K562 (cell line): ENCODE measurements at regions not wholly inside any gene's neighbourhood (a gene's known extent, or its start where the extent isn't known, plus 50 kb on each side); places are given as distances from the start of the nearest gene placed in this dataset.
A peak's percentile ranks its signal among the peaks of the same experiment; 100 is the strongest.

ENCODE experiments used
- ATAC-seq: fragments of 200-7000 bp; cut with Tn5 transposase; 3 replicates; pipeline ENCODE4 v1.9.1; 2020; ENCODE audit warnings: moderate library complexity
- BruUV-seq: library from RNA; stranded (reverse); fragments of 400-500 nt; replicated peaks from 2 replicates; lab custom pipeline; 2021; lab: Mats Ljungman, UMichigan
- CTCF ChIA-PET: fragments of 300-600 bp; formaldehyde crosslinking; extraction: SDS; loops from one replicate; lab custom pipeline; 2021; ENCODE audit warnings: low intra/inter-chr PET ratio; lab: Yijun Ruan, JAX
- POLR2A ChIA-PET: fragments of 300-600, 350-650 bp; sonication (Branson Sonifier 250); formaldehyde crosslinking; extraction: SDS; loops from one replicate; lab custom pipeline; 2021; ENCODE audit warnings: antibody characterized with exemption, inconsistent platforms; lab: Yijun Ruan, JAX
- DNase-seq, 4 experiments: peaks; one replicate each; pipeline versions ENCODE4 v3.0.0 to v3.0.0-alpha.2; 2011 to 2018; ENCODE audit warnings: low spot score in 3 of 4, mixed read lengths in 3 of 4; ENCODE audit errors: extremely low read depth in 1 of 4
- FAIRE-seq: peaks from 2 replicates; lab custom pipeline; 2011; peaks lifted over from hg19 to GRCh38; lab: Jason Lieb, UNC
- H2AFZ ChIP-seq: 2 replicates; pipeline ENCODE4 v1.6.0; 2011; ENCODE audit warnings: low read depth, low read length, control low read depth, inconsistent platforms
- H3K27ac ChIP-seq: fragments of 200-600 bp; 3 replicates; pipeline ENCODE4 v1.8.0; 2011; ENCODE audit warnings: low read depth, mild to moderate bottlenecking, control low read depth, inconsistent platforms, low read length, moderate library complexity, mixed read lengths; ENCODE audit errors: extremely low read depth
- H3K27me3 ChIP-seq, 2 experiments: fragments of 300-600 bp in 1 of 2; 2 replicates in 1 of 2; 3 replicates in 1 of 2; pipeline versions ENCODE4 v1.6.0 to v1.8.0; 2011; ENCODE audit warnings: inconsistent platforms in 2 of 2, low read length in 2 of 2, mild to moderate bottlenecking in 1 of 2, mixed read lengths in 1 of 2, moderate library complexity in 1 of 2; ENCODE audit not compliant: control insufficient read depth in 2 of 2, insufficient read depth in 2 of 2
- H3K36me3 ChIP-seq: fragments of 300-600 bp; 3 replicates; pipeline ENCODE4 v1.8.0; 2011; ENCODE audit warnings: mild to moderate bottlenecking, low read length, inconsistent platforms; ENCODE audit not compliant: control insufficient read depth, insufficient read depth
- H3K4me1 ChIP-seq, 2 experiments: fragments of 200-600 bp in 1 of 2; replicated peaks in 1 of 2; 2 replicates in 1 of 2; 3 replicates in 1 of 2; pipeline versions ENCODE4 v1.5.1 to v1.8.0; 2011; ENCODE audit warnings: inconsistent platforms in 2 of 2, low read length in 2 of 2, mild to moderate bottlenecking in 1 of 2, mixed read lengths in 1 of 2, moderate library complexity in 1 of 2; ENCODE audit not compliant: control insufficient read depth in 2 of 2, insufficient read depth in 2 of 2
- H3K4me2 ChIP-seq: 2 replicates; pipeline ENCODE4 v1.6.1; 2011; ENCODE audit warnings: low read length, control low read depth, inconsistent platforms, mixed read lengths; ENCODE audit not compliant: insufficient read depth
- H3K4me3 ChIP-seq: fragments of 200-600 bp; sonication (generic), shearing (Covaris generic); 2 replicates; pipeline ENCODE4 v1.5.1; 2016; ENCODE audit warnings: control low read depth, inconsistent platforms
- H3K79me2 ChIP-seq: fragments of 200-600 bp; 3 replicates; pipeline ENCODE4 v1.8.0; 2011; ENCODE audit warnings: low read length, inconsistent platforms; ENCODE audit not compliant: control insufficient read depth, insufficient read depth
- H3K9ac ChIP-seq, 2 experiments: 2 replicates each; pipeline versions ENCODE4 v1.6.0 to v1.6.1; 2011; ENCODE audit warnings: low read depth in 2 of 2, low read length in 2 of 2, control low read depth in 1 of 2, inconsistent platforms in 1 of 2, mild to moderate bottlenecking in 1 of 2, mixed read lengths in 1 of 2; ENCODE audit not compliant: insufficient read depth in 1 of 2
- H3K9me1 ChIP-seq: one replicate; pipeline ENCODE4 v1.6.0; 2011; ENCODE audit warnings: inconsistent platforms, mild to moderate bottlenecking, low read length, moderate library complexity; ENCODE audit not compliant: control insufficient read depth, insufficient read depth
- H3K9me3 ChIP-seq: replicated peaks from 2 replicates; pipeline ENCODE4 v1.5.1; 2011; ENCODE audit warnings: low read depth, low read length, inconsistent platforms; ENCODE audit not compliant: control insufficient read depth, insufficient read depth
- H4K20me1 ChIP-seq: replicated peaks from 2 replicates; pipeline ENCODE4 v1.6.1; 2011; ENCODE audit warnings: low read length, inconsistent platforms, mixed read lengths; ENCODE audit not compliant: control insufficient read depth, insufficient read depth
- ADNP ChIP-seq: fragments of 200-800 bp; sonication (Bioruptor generic); IDR thresholded peaks from 2 replicates; pipeline ENCODE4 v1.6.1; 2016; ENCODE audit warnings: missing genetic modification characterization, missing compliant biosample characterization
- BDP1 ChIP-seq: IDR thresholded peaks from 3 replicates; pipeline ENCODE4 v1.6.1; 2011; ENCODE audit not compliant: insufficient read length, insufficient read depth
- CEBPG ChIP-seq, 3 experiments: fragments of 200-800 bp in 1 of 3; sonication (Bioruptor generic) in 1 of 3; sonication (generic) in 1 of 3; formaldehyde crosslinking in 1 of 3; IDR thresholded peaks in 2 of 3; conservative IDR thresholded peaks in 1 of 3; 2 replicates each; pipeline versions ENCODE4 v1.6.1 to v1.8.0; 2016 to 2022; ENCODE audit warnings: missing compliant biosample characterization in 2 of 3, missing genetic modification characterization in 2 of 3, mild to moderate bottlenecking in 1 of 3, missing genetic modification reagents in 1 of 3
- ETV1 ChIP-seq: fragments of 450-650 bp; conservative IDR thresholded peaks from 2 replicates; pipeline ENCODE4 v1.6.1; 2016; ENCODE audit warnings: missing genetic modification characterization, control low read depth, low read depth, missing compliant biosample characterization
- GTF2E2 ChIP-seq: fragments of 200-800 bp; sonication (Bioruptor generic); IDR thresholded peaks from 2 replicates; pipeline ENCODE4 v1.6.1; 2016; ENCODE audit warnings: missing genetic modification characterization, missing compliant biosample characterization
- HNRNPLL ChIP-seq: fragments of 200-400 bp; formaldehyde crosslinking; IDR thresholded peaks from 2 replicates; pipeline ENCODE4 v1.6.1; 2017; ENCODE audit warnings: low read length, low read depth, mild to moderate bottlenecking; ENCODE audit not compliant: poor library complexity, severe bottlenecking
- SAP30 ChIP-seq: fragments of 200-600 bp; sonication (generic); IDR thresholded peaks from 2 replicates; pipeline ENCODE4 v1.6.1; 2012; ENCODE audit warnings: borderline replicate concordance, low read depth, mild to moderate bottlenecking, moderate library complexity, low read length, control low read depth, inconsistent platforms; ENCODE audit not compliant: insufficient read depth, poor library complexity, severe bottlenecking
- SMC3 ChIP-seq: conservative IDR thresholded peaks from 2 replicates; pipeline ENCODE4 v1.6.1; 2011; ENCODE audit warnings: low read depth, low read length, improper control_type of control experiment; ENCODE audit not compliant: insufficient read depth
- WGBS: fragments of 100-300 bp; shearing (Covaris generic); methylation state at CpG from one replicate; pipeline ENCODE4 v1.1.6; 2016; ENCODE audit warnings: low coverage, mixed read lengths; ENCODE audit not compliant: insufficient coverage; ENCODE audit errors: missing lambda C conversion rate; 5-methylcytosine and 5-hydroxymethylcytosine counted together
- in situ Hi-C: fragments of 300-500 bp; cut with MboI; formaldehyde crosslinking; loops from 4 replicates; pipeline ENCODE4 v1.15.0; 2018; ENCODE audit warnings: inconsistent platforms, mixed read lengths
- intact Hi-C: fragments of 100-400 bp; cut with micrococcal nuclease; formaldehyde crosslinking; loops from 2 replicates; pipeline ENCODE4 v1.14.2; 2022

DNA sequence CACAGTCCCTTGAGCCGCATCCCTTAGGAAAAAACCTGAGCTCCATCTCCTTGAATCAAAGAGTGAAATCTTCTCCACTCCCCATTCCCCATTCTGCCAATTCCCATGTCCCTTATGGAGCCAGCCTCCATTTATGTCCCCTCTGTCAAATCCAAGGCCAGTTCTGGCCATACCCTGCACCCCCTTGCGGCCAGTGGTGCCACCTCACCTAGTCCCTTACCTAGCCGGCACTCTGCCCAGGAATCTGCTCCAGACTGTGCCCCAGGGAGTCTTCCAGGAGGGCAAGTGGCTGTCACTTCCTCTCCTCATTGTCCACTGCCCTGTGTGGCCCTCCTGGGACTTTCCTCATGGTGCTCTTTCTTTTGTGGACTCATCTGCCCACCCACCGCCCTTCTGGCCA is 195.4 kb upstream of the RMP24 start (continued):
- no peak for TF ChIP-seq SAP30
- TF ChIP-seq GTF2E2 = no peak
- TF ChIP-seq SMC3 = peak; percentile 34; the same call in 1 of the 2 replicates

DNA sequence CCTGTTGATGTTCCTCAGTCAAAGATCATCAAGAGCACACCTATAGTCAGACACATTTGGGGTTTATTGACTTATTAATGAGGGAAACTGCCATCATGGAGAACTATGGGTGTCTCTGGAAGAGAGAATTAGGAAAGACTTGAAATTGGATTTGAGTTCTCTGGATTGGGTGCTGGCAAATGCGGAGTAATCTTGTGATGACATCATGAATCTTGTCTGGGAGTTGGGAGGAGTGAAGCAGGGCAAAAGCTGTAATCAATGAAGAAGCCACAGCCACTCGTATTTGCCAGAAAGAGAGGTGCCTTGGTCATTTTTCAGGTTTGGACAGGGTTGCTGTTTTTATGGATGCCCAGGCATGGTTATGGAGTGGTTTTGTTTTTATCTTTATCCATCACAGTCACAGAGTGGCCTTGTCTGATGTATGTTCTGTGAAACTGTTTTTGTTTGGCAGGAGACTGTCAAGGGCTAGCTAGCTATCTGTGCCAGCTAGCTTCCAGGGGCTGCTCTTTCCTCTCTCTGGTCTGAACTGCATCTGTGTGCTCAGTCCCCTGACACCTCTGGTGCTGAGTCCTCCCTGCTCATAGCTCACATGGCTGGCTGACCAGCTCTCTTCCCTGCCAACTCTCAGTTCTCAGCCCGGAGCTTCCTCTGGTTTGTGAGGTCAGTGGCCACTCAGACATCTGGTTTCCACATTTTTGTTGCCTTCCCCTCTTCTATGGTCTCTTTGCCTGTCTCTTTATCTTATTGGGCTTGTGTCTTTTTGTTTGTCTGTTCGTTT is 193.4 kb upstream of the RMP24 start:
- Histone ChIP-seq H3K79me2 (no peaks in the 10 kb centered on the region), H3K9ac (no peak overlapping the region), H3K9me3 (no peaks in the 10 kb centered on the region), H2AFZ (no peak overlapping the region), H3K4me2 (no peak overlapping the region), H4K20me1 (no peaks in the 10 kb centered on the region; the same call in 1 of the 2 replicates), H3K27me3 (peaks cover 2 to 3% of the 10 kb centered on the region in 2 experiments; a peak in 2 of 5 replicates), H3K4me1 (no peaks in the 10 kb centered on the region), H3K4me3 (no peak overlapping the region), H3K27ac (no peak overlapping the region), H3K36me3 (no peaks in the 10 kb centered on the region), H3K9me1 (no peaks in the 10 kb centered on the region)
- DNase-seq (no peak), ATAC-seq (no peak), FAIRE-seq (no peak)
- in situ Hi-C loops (no loop called here), intact Hi-C loops (no loop called here)
- no TSS peak for BruUV-seq
- ChIA-PET CTCF (no interaction called here), POLR2A (interaction anchor here (0.6 kb wide), 1 partner anchor 439 kb away, joined by 3 read pairs; no protein-coding TSS in a partner anchor)
- 2% methylated on average over 4 of the region's 4 CpGs for WGBS
- no peak for TF ChIP-seq BDP1
- no peak for TF ChIP-seq ETV1 (tag)
- TF ChIP-seq HNRNPLL = no peak
- no peak for TF ChIP-seq ADNP
- TF ChIP-seq CEBPG (CRISPR knock-in tag; IDR thresholded peaks at IDR 0.05) = no peak
- TF ChIP-seq CEBPG (tag; conservative IDR thresholded peaks at IDR 0.05 in 1 of 2, IDR thresholded peaks at IDR 0.05 in 1 of 2) = no peak
